Spleen (tissue), 7 donors: ENCODE measurements at regions not wholly inside any gene's neighbourhood (a gene's known extent, or its start where the extent isn't known, plus 50 kb on each side); places are given as distances from the start of the nearest gene placed in this dataset.

Experiments
- CTCF ChIP-seq, 11 experiments: fragments of 200-600 bp in 7 of 11; fragments of 450-650 bp in 4 of 11; sonication (generic) in 4 of 11; IDR thresholded peaks in 8 of 11; conservative IDR thresholded peaks in 3 of 11; 1 replicate in 7 of 11; 2 replicates in 4 of 11; pipeline versions ENCODE4 v1.4.0 to v1.8.0; 2016 to 2021; ENCODE audit warnings: antibody characterized with exemption in 11 of 11, inconsistent platforms in 4 of 11, mild to moderate bottlenecking in 1 of 11
- POLR2A ChIP-seq, 3 donors: fragments of 450-650 bp; IDR thresholded peaks; one replicate each; pipeline ENCODE4 v1.5.1; 2017; ENCODE audit warnings: antibody characterized with exemption in 3 of 3, mild to moderate bottlenecking in 1 of 3
- donor health status: DM: no; HTN: no; CAD: no; lungs with moderate emphysema.
- donor health status: DM: no; HTN: no; CAD: no.
- donor health status: DM: no; HTN: no; CAD: no.

- TF ChIP-seq CTCF (IDR thresholded peaks at IDR 0.05 in 8 of 11, conservative IDR thresholded peaks at IDR 0.05 in 3 of 11) (no peak), POLR2A (IDR thresholded peaks at IDR 0.05) (no peak)
These were observed 64.2 kb downstream of the DACT2 start for GRCh38 chr6:168255283-168255881.
